GM21447 (cell line): ENCODE measurements at regions not wholly inside any gene's neighbourhood (a gene's known extent, or its start where the extent isn't known, plus 50 kb on each side); places are given as distances from the start of the nearest gene placed in this dataset.

Experiments used
- ATAC-seq: cut with Tn5 transposase; IDR thresholded peaks from one replicate; pipeline ENCODE4 v1.9.1; 2021; ENCODE audit not compliant: unreplicated experiment

GRCh38 chr4:184879271-184879670 is 53.5 kb upstream of the ACSL1 start:
- ATAC-seq: no peak

DNA sequence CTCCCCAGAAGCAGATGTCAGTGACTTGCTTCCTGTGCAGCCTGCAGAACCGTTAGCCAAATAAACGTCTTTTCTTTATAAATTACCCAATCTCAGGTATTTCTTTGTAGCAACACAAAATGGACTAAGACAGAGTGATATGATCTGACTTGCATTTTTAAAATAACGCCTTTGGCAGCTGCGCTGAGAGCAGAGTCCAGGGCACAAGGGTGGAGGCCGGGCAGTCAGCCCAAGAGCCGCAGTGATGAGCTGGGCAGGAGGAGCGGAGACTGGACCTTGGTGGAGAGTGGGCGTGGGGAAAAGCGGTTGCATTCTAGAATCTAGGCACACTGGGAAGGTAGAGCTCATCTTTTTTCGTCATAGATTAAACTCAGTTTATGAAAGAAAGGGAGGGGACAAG is 56.5 kb upstream of the ACSL1 start:
- ATAC-seq: no peak

DNA sequence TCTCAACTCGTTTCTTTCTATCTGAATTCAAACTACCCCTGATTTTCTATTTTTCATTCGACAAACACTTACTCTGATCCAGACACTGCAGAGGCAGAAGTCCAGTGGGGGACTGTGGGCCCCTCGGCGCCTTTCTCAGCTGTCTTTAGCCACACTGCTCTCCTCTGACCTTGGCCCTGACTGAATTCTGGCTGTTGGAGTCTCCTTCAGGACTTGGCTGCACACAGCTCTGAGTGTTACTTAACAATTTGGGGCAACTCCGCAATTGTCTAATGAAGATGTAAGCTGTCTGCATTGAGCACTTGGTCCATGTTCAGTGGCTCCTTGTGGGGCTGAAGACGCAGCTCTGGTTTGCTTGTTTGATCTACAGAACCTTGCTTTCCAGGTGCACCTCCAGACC is 57.3 kb upstream of the ACSL1 start:
- no peak for ATAC-seq

GRCh38 chr4:184884883-184885282 is 59.1 kb upstream of the ACSL1 start:
- no peak for ATAC-seq

DNA sequence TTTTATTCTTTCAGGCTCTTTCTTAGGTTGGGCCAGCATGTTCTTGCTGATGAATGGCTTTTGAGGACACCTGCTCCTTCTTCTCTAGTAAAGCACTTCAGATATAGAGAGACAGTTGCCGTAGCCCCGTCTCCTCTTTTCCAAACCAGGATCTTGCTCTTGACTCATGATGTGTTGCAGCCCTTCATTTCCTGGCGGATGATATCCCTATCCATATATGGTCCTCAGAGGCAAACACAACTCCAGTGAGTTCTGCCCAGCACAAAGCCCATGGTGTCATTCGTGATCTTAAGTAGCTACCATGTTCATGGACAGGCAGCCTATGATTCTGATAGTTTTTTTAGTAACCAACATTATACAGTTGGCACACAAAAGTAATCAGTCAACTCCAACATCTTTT is 59.8 kb upstream of the ACSL1 start:
- ATAC-seq: no peak

DNA sequence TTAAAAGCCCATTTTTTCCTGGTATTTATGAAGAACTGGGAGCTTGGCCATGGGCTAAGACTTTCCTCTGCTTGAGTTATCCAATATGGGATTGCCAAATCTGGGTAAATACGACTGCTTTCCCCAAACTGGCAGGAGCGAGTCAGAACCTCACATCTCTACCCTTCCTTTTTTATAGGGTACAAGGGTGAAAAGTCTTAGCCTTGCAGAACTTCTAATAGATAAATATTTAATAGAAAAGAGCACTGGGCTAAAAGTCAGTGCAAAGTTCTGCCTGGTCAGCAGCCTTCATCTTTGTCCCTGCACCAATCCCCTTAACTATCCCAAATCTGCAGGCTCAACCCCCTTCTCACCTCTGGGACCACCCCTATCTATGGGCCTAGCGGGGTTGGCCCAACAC is 61.6 kb upstream of the ACSL1 start:
- ATAC-seq: no peak

GRCh38 chr4:184887947-184888346 is 62.2 kb upstream of the ACSL1 start:
- ATAC-seq: no peak

GRCh38 chr4:184889666-184890335 is 64.0 kb upstream of the ACSL1 start:
- no peak for ATAC-seq

DNA sequence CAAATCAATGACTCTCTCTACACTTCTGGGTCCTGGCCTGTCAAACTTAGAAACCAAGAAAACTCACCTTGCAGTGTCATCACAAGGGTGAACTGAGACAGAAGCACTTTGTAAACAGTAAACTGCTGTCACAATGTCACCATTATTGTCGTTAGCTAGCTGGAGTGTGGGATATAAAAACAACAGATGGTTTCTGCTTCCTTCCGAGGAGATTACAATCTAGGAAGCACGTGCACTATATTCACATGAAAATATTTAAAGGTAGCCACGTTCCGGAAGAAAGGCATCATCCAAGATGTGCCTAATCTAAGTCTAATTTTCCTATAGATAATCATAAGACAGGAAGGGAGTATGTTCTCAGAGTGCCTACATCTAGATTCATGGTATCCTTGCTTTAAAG is 64.7 kb upstream of the ACSL1 start:
- ATAC-seq: no peak

DNA sequence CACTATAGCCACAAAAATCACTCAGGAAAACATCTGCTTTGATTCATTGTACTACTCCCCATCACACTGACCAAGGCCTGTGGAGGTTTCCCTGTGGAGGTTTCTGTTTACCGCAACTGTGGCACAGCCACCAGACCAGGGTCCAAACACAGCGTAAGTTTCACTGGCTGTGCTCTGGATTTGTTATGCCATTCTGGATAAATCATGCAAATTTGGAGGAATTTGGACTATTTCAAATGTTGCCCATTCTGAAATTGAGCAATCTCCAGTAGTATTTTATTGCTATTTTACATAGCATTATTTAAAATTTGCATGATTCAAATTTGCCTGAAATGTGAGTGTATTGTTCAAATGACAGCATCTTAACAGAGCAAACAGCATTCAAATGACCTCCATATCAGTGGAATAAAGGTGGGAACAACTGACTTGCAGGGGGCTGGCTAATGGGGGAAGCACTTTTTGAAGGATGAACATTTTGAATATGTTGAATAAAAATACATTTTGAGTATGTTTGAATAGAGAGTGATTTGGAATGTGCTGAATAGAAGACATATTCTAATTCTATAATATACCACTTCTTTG is 66.1 kb upstream of the ACSL1 start:
- no peak for ATAC-seq

GRCh38 chr4:184892999-184893398 is 67.2 kb upstream of the ACSL1 start:
- ATAC-seq: no peak

DNA sequence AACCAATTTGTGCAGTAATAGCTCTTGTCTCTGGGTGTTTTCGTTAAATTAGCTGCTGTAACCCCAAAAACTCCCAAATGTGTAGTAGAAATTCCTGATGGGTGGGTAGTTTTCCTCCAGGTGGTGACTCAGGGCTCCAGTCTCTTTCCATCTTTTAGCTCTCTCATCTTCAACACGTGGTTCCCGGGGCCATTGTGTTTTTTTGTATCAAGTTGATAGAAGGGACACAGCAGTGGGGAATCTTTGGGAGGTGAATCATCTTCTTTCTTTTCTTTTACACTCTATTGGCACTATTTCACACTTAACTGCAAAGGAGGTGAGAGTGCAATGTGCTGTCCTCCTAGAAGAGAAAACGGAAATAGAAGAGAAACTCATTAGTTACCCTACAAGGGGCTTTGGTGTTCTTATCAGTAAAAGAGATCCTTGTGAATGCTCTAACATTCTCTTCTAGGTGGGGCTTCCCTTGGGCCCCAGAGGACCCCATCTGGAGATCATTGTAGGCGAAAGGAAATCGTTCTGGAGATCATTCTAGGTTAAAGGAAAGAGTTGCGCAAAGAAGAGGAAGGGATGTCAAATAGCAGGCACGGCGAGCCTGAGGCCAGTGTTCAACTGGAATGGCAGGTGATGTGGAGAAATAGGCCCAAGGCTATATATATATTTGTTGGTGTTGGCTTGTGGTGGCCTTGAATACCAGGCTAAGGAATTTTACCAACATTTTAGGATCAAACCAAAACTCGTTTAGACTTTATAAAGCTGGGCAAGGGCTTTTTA is 68.2 kb upstream of the ACSL1 start:
- no peak for ATAC-seq

GRCh38 chr4:184895012-184895695 is 69.4 kb upstream of the ACSL1 start:
- no peak for ATAC-seq

DNA sequence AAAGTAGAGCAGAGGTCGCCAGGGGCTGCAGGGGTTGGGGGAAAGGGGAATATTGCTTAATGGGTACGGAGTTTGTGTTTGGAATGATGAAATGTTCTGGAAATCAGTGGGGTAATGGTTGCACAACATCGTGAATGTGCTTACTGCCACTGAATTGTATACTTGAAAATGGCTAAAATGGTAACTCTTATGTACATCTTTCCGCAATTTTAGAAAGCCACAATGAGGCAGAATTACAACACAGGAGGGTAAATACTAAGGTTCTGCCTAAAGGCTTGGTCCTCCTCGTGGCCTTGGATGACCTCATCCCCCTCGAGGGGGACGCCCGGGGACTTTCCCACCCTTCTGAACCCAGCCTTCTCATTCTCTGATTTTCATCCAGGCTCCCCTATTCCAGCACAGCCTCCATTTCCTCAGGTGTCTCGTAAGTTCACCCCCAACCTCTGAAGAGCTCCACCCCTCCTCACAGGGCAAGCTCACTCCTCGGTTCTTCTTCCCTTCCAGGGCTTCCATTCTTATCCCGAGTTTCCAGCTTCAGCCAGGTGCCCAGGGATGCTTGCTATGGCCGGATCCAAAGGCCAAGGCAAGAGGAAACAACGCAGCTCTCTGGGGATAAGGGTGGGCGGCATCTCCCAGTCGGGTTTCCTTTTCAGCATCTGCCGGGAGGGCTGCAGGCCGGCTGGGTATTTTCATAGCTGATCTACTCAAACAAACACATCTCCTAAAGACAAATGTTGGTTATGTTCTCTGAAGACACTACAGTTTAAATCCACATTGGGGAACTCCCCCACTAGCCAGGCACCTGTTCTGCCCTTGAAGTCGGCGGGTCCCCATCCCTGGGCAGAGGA is 71.3 kb upstream of the ACSL1 start:
- ATAC-seq: peak; percentile 86

- ATAC-seq: no peak
These were observed 72.1 kb upstream of the ACSL1 start for GRCh38 chr4:184897895-184898294.

DNA sequence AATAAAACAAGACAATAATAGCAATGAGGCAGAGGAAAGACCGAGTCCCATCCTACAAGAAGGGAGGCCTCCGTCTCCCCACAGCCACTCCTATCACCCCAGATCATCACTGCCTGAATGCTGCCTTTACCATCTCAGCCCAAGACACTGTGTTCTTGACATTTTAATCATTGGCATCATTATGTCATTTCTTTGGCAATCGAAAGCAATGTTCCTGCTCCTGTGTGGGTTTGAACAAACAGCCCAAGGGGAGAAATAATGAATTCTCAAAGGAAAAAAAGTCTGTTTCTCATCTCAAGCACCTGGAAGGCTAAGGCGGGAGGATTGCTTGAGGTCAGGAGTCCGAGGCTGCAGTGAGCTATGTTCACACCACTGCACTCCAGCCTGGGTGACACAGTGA is 73.0 kb upstream of the ACSL1 start:
- no peak for ATAC-seq

DNA sequence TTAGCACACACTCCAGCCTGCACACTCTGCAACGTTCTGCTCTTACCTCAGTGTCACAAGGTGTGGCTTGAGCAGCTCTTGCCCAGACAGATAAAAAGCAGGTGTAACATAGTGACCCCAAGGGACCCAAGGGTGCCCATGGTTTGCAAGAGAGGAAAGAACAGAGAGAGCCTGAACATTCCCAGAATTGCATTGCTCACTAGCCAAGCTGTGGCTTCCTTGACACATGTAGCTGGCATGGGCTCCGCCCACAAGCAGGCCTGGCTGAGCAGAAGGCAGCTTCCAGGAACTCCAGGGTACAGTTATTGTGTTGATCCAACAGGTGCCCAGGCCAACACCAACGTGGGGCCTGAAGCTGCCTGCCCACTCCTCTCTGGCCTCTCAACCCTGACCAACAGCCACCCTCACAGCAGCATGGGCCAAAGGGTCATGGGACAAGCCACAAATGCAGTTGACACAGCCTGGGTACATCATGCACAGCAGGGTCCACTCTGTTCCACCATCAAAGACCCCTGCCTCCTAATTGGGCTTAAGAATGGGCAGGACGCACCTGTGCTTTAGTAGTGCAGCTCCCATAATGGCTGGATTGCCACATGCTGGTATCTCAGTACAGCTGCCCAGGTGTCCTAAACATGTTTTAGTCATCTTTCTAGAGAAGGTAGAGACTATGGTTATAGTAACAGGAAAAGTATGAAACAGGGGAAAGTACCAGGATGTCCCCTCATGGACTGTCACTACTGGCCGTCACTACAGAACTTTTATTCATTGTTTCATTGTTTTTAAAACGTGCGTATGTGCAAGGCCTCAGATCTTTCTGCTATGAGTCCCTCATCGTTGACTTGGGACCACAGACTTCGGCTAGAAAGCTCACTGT is 73.7 kb upstream of the ACSL1 start:
- ATAC-seq: no peak

DNA sequence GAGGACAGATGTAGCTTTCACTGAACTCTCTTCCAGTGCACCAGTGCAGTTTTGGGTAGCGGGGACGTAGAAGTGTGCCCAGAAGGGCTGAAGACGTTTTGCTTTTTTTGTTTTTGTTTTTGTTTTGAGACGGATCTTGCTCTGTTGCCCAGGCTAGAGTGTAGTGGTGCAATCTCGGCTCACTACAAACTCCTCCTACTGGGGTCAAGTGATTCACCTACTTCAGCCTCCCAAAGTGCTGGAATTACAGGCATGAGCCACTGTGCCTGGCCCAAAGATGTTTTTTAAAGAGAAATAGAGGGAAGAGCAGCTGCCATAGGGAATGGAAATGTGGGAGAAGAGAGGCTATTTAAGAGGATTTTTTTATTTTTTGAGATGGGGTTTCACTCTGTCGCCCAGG is 74.4 kb upstream of the ACSL1 start:
- ATAC-seq: no peak

GRCh38 chr4:184902550-184902949 is 76.8 kb upstream of the ACSL1 start:
- ATAC-seq: no peak
